ENCODE measurements at regions not wholly inside any gene's neighbourhood (a gene's known extent, or its start where the extent isn't known, plus 50 kb on each side); places are given as distances from the start of the nearest gene placed in this dataset.

DNA sequence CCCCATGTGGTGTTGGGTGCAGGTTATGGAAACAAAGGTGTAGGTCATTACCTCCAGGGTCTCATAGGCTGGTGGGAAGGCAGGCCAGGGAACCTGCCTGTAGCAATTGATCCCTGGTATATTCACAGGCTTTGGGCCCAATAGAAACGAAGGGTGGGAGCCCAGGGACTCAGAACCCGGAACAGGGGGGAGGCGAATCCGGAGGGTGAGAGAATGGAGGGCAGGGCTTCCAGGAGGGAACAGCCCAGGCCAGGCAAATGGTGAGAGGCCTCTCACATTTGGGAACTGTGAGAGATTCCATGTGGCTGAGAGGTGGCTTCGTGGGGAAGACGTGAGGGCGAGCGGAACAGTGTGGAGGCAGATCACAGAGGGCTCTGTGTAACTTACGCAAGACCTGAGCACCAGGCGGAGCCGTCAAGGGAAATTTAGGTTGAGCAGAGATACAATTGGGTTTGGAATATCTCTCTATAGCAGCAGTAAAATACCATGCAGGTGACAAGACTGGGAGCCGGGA lies 267.1 kb downstream of the ERMARD start:
- Mint-ChIP-seq H3K27me3 (peaks cover 26% of the 10 kb centered on the region), H3K4me1 (ENCODE audit: unreplicated experiment) (peaks cover 9% of the 10 kb centered on the region), H3K36me3 (no peaks in the 10 kb centered on the region), H3K4me3 (no peak overlapping the region), H3K9me3 (no peaks in the 10 kb centered on the region), H3K27ac (peak overlapping the region; percentile 29)
- TF ChIP-seq, protein P1, sequence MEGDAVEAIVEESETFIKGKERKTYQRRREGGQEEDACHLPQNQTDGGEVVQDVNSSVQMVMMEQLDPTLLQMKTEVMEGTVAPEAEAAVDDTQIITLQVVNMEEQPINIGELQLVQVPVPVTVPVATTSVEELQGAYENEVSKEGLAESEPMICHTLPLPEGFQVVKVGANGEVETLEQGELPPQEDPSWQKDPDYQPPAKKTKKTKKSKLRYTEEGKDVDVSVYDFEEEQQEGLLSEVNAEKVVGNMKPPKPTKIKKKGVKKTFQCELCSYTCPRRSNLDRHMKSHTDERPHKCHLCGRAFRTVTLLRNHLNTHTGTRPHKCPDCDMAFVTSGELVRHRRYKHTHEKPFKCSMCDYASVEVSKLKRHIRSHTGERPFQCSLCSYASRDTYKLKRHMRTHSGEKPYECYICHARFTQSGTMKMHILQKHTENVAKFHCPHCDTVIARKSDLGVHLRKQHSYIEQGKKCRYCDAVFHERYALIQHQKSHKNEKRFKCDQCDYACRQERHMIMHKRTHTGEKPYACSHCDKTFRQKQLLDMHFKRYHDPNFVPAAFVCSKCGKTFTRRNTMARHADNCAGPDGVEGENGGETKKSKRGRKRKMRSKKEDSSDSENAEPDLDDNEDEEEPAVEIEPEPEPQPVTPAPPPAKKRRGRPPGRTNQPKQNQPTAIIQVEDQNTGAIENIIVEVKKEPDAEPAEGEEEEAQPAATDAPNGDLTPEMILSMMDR (conservative IDR thresholded peaks at IDR 0.05), result no peak
- peak; percentile 44 for DNase-seq (ENCODE audit: extremely low spot score, unreplicated experiment)

DNA sequence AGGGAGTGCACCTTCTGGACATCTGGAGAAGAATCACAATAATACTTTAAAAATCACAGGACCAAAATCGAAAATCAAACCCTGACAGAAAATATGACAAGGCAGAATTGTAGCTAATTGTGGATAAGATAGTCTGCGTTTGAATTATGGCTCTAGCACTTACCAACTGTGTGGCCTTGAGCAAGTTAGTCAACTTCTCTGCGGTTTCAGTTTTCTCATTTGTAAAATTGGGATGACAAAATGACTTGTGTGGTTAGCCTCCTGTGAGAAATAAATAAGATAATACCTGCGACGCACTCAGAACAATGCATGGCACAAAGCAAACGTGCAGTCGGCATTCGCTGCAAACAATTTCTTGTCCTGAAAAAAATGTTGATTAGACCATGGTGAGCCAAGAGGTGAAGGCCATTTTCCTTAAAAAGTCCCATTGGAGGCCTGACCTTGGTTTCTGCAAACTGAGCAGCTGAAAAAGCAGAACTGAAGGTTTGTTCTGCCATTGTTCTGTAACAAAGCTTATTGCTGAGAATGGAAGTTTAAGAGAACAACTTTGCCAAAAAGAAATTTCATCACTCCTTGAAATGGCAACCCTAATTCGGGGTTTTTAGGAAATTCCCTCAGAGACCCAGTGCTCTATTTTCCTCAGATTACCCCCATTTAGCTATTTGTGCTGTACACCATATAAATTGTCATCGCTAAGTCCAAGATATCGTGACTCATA lies 266.3 kb downstream of the ERMARD start:
- H3K4me1 Mint-ChIP-seq (ENCODE audit: unreplicated experiment), result peaks cover 9% of the 10 kb centered on the region
- H3K36me3 Mint-ChIP-seq, result no peaks in the 10 kb centered on the region
- TF ChIP-seq, protein P1 (conservative IDR thresholded peaks at IDR 0.05), result no peak
- H3K4me3 Mint-ChIP-seq, result no peak overlapping the region
- DNase-seq (ENCODE audit: extremely low spot score, unreplicated experiment), result peak; percentile 16
- no peak overlapping the region for H3K27ac Mint-ChIP-seq
- H3K27me3 Mint-ChIP-seq, result peaks cover 29% of the 10 kb centered on the region
- no peaks in the 10 kb centered on the region for H3K9me3 Mint-ChIP-seq

DNA sequence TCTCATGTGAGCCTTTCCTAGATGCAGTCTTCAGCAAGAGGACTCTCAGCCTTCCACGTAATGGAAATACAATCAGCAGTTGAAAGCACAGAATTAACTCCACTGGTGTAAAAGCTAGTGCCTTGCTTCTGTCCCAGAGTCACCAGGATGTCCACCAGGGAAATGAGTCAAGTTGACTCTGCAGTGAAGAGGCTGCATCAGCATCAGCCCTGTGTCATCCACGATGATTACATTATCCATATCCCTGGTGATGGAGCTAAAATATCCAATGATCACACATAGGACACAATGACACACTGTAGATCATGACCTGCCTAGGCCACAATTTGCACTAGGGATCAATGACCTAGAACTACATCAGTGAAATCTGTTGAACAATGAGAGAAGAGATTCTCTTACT lies 262.4 kb downstream of the ERMARD start:
- Mint-ChIP-seq H3K36me3 (no peaks in the 10 kb centered on the region), H3K4me3 (no peak overlapping the region), H3K27ac (no peak overlapping the region), H3K27me3 (peaks cover 30% of the 10 kb centered on the region), H3K4me1 (ENCODE audit: unreplicated experiment) (peaks cover 16% of the 10 kb centered on the region), H3K9me3 (no peaks in the 10 kb centered on the region)
- TF ChIP-seq, protein P1 (conservative IDR thresholded peaks at IDR 0.05), result no peak
- DNase-seq (ENCODE audit: extremely low spot score, unreplicated experiment), result no peak

DNA sequence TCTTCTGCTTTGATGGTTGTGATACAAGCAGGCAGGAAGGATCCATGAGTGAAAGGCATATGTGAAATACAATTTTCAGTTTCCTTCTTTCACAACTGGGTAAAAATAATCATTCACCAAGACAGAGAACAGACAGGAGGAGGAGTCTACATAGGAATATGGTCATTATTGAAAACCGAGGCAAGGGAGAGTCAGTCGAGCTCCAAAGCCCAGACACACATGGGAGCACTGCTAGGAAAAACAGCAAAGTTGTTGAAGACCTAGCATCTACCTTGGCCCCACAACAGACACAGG lies 260.6 kb downstream of the ERMARD start:
- no peak for DNase-seq (ENCODE audit: extremely low spot score, unreplicated experiment)
- Mint-ChIP-seq H3K36me3 (no peaks in the 10 kb centered on the region), H3K4me1 (ENCODE audit: unreplicated experiment) (peaks cover 14% of the 10 kb centered on the region), H3K4me3 (no peak overlapping the region), H3K27ac (no peak overlapping the region), H3K9me3 (no peaks in the 10 kb centered on the region), H3K27me3 (peaks cover 29% of the 10 kb centered on the region)
- TF ChIP-seq, protein P1 (conservative IDR thresholded peaks at IDR 0.05), result no peak

DNA sequence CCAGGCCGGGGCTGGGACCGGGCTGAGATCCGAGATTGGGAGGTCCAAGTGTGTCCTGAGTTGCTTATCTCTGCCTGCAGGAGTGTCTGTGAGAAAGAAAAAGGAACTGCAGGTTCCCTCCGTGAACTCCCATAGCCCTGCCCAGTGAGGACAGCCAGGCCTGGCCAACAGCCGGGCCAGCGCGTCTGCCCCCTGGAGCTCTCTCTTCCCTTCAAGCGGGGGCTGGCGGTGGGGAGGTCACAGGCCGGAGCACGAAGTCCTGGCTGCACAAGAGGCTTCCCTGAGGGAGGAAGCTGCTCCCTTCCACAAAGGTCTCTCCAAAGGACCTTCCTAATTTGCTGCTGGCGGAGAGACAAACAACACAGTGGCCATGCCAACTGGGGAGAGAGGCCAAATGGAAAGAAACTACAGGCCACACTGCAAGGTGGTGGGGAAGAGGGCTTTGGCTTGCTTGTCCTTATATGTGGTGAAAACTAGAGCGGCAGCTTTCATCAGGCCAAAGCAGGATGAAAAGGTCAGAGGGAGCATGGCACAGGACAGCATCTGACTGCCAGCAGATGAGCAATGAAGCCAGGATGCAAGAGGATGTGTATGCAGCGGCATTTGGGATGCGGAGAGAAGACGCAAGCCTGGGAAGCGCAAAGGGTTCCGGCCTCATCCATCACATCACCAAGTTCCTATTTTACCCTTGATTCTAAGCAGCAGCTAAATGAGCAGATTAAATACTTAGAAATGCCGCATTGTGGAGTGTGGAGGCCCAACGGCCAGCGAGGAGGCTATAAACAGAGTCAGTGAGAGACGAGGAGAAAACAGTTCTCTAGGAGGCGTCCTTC lies 260.0 kb downstream of the ERMARD start:
- H3K27ac Mint-ChIP-seq, result no peak overlapping the region
- H3K4me1 Mint-ChIP-seq (ENCODE audit: unreplicated experiment), result peaks cover 17% of the 10 kb centered on the region
- DNase-seq (ENCODE audit: extremely low spot score, unreplicated experiment), result no peak
- no peaks in the 10 kb centered on the region for H3K9me3 Mint-ChIP-seq
- H3K27me3 Mint-ChIP-seq, result peaks cover 27% of the 10 kb centered on the region
- H3K36me3 Mint-ChIP-seq, result no peaks in the 10 kb centered on the region
- TF ChIP-seq, protein P1 (conservative IDR thresholded peaks at IDR 0.05), result no peak
- no peak overlapping the region for H3K4me3 Mint-ChIP-seq

Data from type B pancreatic cell (in vitro differentiated cells).